ENCODE measurements at regions not wholly inside any gene's neighbourhood (a gene's known extent, or its start where the extent isn't known, plus 50 kb on each side); places are given as distances from the start of the nearest gene placed in this dataset.

GRCh38 chr13:109431217-109431616, 355.2 kb downstream of the IRS2 start:
- TF ChIP-seq CTCF (conservative IDR thresholded peaks at IDR 0.05; ENCODE audit: low read depth, low read length) (no peak), RFX5 (IDR thresholded peaks at IDR 0.05; ENCODE audit: low read depth, low read length) (no peak), RAD21 (IDR thresholded peaks at IDR 0.05; ENCODE audit: low read length) (no peak), MAZ (IDR thresholded peaks at IDR 0.05; ENCODE audit: borderline replicate concordance, low read depth, low read length) (no peak), NFE2L2 (IDR thresholded peaks at IDR 0.05; ENCODE audit: low read depth, low read length) (no peak), MXI1 (IDR thresholded peaks at IDR 0.05; ENCODE audit: borderline replicate concordance, low read depth, low read length) (no peak), ELK1 (IDR thresholded peaks at IDR 0.05; ENCODE audit: borderline replicate concordance, low read depth, low read length) (no peak), POLR2A (IDR thresholded peaks at IDR 0.05; ENCODE audit: low read depth, low read length) (no peak), CEBPB (IDR thresholded peaks at IDR 0.05; ENCODE audit: low read depth, low read length) (no peak), SMC3 (IDR thresholded peaks at IDR 0.05; ENCODE audit: low read depth, low read length) (no peak), BHLHE40 (IDR thresholded peaks at IDR 0.05; ENCODE audit: low read depth, low read length) (no peak), CHD1 (IDR thresholded peaks at IDR 0.05; ENCODE audit: low read depth, low read length) (no peak)
- TF ChIP-seq, protein P1, sequence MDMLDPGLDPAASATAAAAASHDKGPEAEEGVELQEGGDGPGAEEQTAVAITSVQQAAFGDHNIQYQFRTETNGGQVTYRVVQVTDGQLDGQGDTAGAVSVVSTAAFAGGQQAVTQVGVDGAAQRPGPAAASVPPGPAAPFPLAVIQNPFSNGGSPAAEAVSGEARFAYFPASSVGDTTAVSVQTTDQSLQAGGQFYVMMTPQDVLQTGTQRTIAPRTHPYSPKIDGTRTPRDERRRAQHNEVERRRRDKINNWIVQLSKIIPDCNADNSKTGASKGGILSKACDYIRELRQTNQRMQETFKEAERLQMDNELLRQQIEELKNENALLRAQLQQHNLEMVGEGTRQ (IDR thresholded peaks at IDR 0.05; ENCODE audit: low read depth, low read length) = no peak

All from IMR-90 (cell line).